Glutamatergic neuron (in vitro differentiated cells): ENCODE measurements at regions not wholly inside any gene's neighbourhood (a gene's known extent, or its start where the extent isn't known, plus 50 kb on each side); places are given as distances from the start of the nearest gene placed in this dataset.

ENCODE experiments used
- DNase-seq: peaks from one replicate; pipeline ENCODE4 v3.0.0; 2022
- H3K27ac Mint-ChIP-seq: one replicate; pipeline ENCODE4 v1.8.0; 2020; ENCODE audit warnings: mild to moderate bottlenecking, mixed read lengths, inconsistent platforms; ENCODE audit not compliant: unreplicated experiment
- H3K27me3 Mint-ChIP-seq: one replicate; pipeline ENCODE4 v1.8.0; 2020; ENCODE audit warnings: mild to moderate bottlenecking, moderate library complexity, mixed read lengths, inconsistent platforms; ENCODE audit not compliant: unreplicated experiment
- H3K36me3 Mint-ChIP-seq: one replicate; pipeline ENCODE4 v1.8.0; 2020; ENCODE audit warnings: mild to moderate bottlenecking, mixed read lengths, inconsistent platforms; ENCODE audit not compliant: unreplicated experiment
- H3K4me1 Mint-ChIP-seq: one replicate; pipeline ENCODE4 v1.8.0; 2020; ENCODE audit warnings: mild to moderate bottlenecking, low read depth, mixed read lengths, inconsistent platforms; ENCODE audit not compliant: unreplicated experiment
- H3K4me3 Mint-ChIP-seq: one replicate; pipeline ENCODE4 v1.8.0; 2020; ENCODE audit warnings: mild to moderate bottlenecking, mixed read lengths, inconsistent platforms; ENCODE audit not compliant: unreplicated experiment
- H3K9me3 Mint-ChIP-seq: one replicate; pipeline ENCODE4 v1.8.0; 2020; ENCODE audit warnings: mild to moderate bottlenecking, moderate library complexity, mixed read lengths, inconsistent platforms; ENCODE audit not compliant: unreplicated experiment
- CTCF ChIP-seq: fragments of 200-600 bp; sonication (generic); IDR thresholded peaks from one replicate; pipeline ENCODE4 v1.5.0; 2021; ENCODE audit not compliant: partially characterized antibody, unreplicated experiment

- no peaks in the 10 kb centered on the region for H3K27me3 Mint-ChIP-seq
- no peaks in the 10 kb centered on the region for H3K36me3 Mint-ChIP-seq
- no peaks in the 10 kb centered on the region for H3K4me1 Mint-ChIP-seq
- TF ChIP-seq CTCF = no peak
- no peak overlapping the region for H3K27ac Mint-ChIP-seq
- no peaks in the 10 kb centered on the region for H3K9me3 Mint-ChIP-seq
- no peak overlapping the region for H3K4me3 Mint-ChIP-seq
- no peak for DNase-seq
Observed at GRCh38 chr1:188043536-188044245, 1214.9 kb downstream of the PLA2G4A start.

- Mint-ChIP-seq H3K27me3 (no peaks in the 10 kb centered on the region), H3K36me3 (no peaks in the 10 kb centered on the region), H3K27ac (no peak overlapping the region), H3K4me1 (no peaks in the 10 kb centered on the region), H3K9me3 (no peaks in the 10 kb centered on the region), H3K4me3 (no peak overlapping the region)
- no peak for DNase-seq
- TF ChIP-seq CTCF = no peak
Observed at GRCh38 chr1:188050250-188050649, 1221.5 kb downstream of the PLA2G4A start.

- H3K27me3 Mint-ChIP-seq = no peaks in the 10 kb centered on the region
- no peak for DNase-seq
- H3K27ac Mint-ChIP-seq = no peak overlapping the region
- H3K36me3 Mint-ChIP-seq = peaks cover 5% of the 10 kb centered on the region
- TF ChIP-seq CTCF = no peak
- H3K4me1 Mint-ChIP-seq = no peaks in the 10 kb centered on the region
- H3K9me3 Mint-ChIP-seq = no peaks in the 10 kb centered on the region
- no peak overlapping the region for H3K4me3 Mint-ChIP-seq
Observed at GRCh38 chr1:188056011-188056410, 1227.3 kb downstream of the PLA2G4A start.

GRCh38 chr1:188058801-188059200, 1230.1 kb downstream of the PLA2G4A start:
- Mint-ChIP-seq H3K27ac (no peak overlapping the region), H3K9me3 (no peaks in the 10 kb centered on the region), H3K27me3 (no peaks in the 10 kb centered on the region), H3K4me3 (no peak overlapping the region), H3K36me3 (peaks cover 5% of the 10 kb centered on the region), H3K4me1 (no peaks in the 10 kb centered on the region)
- no peak for DNase-seq
- TF ChIP-seq CTCF = no peak

GRCh38 chr1:188061881-188062280, 1233.1 kb downstream of the PLA2G4A start:
- H3K4me3 Mint-ChIP-seq = no peak overlapping the region
- no peak for TF ChIP-seq CTCF
- H3K9me3 Mint-ChIP-seq = no peaks in the 10 kb centered on the region
- no peaks in the 10 kb centered on the region for H3K27me3 Mint-ChIP-seq
- no peaks in the 10 kb centered on the region for H3K4me1 Mint-ChIP-seq
- H3K27ac Mint-ChIP-seq = no peak overlapping the region
- H3K36me3 Mint-ChIP-seq = peaks cover 13% of the 10 kb centered on the region
- no peak for DNase-seq
